ENCODE measurements at regions not wholly inside any gene's neighbourhood (a gene's known extent, or its start where the extent isn't known, plus 50 kb on each side); places are given as distances from the start of the nearest gene placed in this dataset.
"Not testable (repeated sequence)": the region's sequence is repeated elsewhere in the genome, so short reads cannot be mapped to it uniquely, and the experiment has no call there.

GRCh38 chr10:62934258-62934657 is 118.1 kb upstream of the EGR2 start:
- DNase-seq, result no peak
- no peak overlapping the region for H3K4me3 ChIP-seq
- no peaks in the 10 kb centered on the region for H3K27me3 ChIP-seq
- no peaks in the 10 kb centered on the region for H3K9me3 ChIP-seq
- H3K36me3 ChIP-seq, result no peaks in the 10 kb centered on the region
- H3K4me1 ChIP-seq, result no peaks in the 10 kb centered on the region
- TF ChIP-seq, protein P1, sequence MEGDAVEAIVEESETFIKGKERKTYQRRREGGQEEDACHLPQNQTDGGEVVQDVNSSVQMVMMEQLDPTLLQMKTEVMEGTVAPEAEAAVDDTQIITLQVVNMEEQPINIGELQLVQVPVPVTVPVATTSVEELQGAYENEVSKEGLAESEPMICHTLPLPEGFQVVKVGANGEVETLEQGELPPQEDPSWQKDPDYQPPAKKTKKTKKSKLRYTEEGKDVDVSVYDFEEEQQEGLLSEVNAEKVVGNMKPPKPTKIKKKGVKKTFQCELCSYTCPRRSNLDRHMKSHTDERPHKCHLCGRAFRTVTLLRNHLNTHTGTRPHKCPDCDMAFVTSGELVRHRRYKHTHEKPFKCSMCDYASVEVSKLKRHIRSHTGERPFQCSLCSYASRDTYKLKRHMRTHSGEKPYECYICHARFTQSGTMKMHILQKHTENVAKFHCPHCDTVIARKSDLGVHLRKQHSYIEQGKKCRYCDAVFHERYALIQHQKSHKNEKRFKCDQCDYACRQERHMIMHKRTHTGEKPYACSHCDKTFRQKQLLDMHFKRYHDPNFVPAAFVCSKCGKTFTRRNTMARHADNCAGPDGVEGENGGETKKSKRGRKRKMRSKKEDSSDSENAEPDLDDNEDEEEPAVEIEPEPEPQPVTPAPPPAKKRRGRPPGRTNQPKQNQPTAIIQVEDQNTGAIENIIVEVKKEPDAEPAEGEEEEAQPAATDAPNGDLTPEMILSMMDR (IDR thresholded peaks at IDR 0.05), result no peak
- ATAC-seq, result no peak
- intact Hi-C loops (cut with DNase I), result no loop called here
- no peak overlapping the region for H3K27ac ChIP-seq

DNA sequence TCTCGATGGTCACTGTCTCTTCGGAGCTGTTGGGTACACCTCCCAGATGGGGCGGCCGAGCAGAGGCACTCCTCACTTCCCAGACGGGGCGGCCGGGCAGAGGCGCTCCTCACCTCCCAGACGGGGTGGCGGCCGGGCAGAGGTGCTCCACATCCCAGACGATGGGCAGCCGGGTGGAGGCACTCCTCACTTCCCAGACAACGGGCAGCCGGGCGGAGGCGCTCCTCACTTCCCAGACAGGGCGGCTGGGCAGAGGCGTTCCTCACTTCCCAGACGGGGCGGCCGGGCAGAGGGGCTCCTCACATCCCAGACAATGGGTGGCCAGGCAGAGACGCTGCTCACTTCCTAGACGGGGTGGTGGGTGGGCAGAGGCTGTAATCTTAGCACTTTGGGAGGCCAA is 112.6 kb upstream of the EGR2 start:
- ATAC-seq; H3K36me3 ChIP-seq; H3K27me3 ChIP-seq; H3K4me3 ChIP-seq; H3K27ac ChIP-seq; H3K4me1 ChIP-seq; H3K9me3 ChIP-seq; intact Hi-C loops (cut with DNase I); DNase-seq: not testable (repeated sequence)

GRCh38 chr10:62926407-62926806 is 110.2 kb upstream of the EGR2 start:
- Histone ChIP-seq H3K27ac (no peak overlapping the region), H3K27me3 (no peaks in the 10 kb centered on the region), H3K36me3 (no peaks in the 10 kb centered on the region), H3K9me3 (no peaks in the 10 kb centered on the region), H3K4me1 (no peaks in the 10 kb centered on the region), H3K4me3 (no peak overlapping the region)
- TF ChIP-seq, protein P1 (IDR thresholded peaks at IDR 0.05), result no peak
- intact Hi-C loops (cut with DNase I), result no loop called here
- DNase-seq, result no peak
- ATAC-seq, result no peak

DNA sequence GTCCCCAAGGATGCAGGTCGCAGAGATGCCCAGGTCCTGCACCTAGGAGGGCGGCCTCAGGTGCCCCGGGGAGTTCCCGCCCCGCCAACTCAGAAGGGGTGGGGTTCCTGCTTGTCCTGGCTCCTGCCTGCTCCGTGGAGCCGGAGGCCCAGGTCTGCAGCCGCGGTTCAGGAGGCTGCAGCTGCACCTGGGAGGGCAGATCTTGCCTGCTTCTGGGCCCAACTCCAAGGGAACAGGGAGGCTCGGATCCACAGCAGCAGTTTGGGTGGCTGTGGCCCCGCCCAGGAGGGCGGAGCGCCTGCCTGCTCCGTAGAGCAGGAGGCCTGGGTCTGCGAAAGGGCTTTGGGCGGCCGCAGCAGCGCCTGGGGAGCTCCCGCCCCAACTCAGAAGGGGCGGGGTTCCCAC is 108.2 kb upstream of the EGR2 start:
- Histone ChIP-seq H3K4me1 (no peaks in the 10 kb centered on the region), H3K36me3 (no peaks in the 10 kb centered on the region), H3K27ac (no peak overlapping the region), H3K9me3 (no peaks in the 10 kb centered on the region), H3K4me3 (no peak overlapping the region), H3K27me3 (no peaks in the 10 kb centered on the region)
- DNase-seq, result peak in 1 of 4 donors; percentile 8
- peak; percentile 95 for ATAC-seq
- intact Hi-C loops (cut with DNase I), result no loop called here
- TF ChIP-seq, protein P1 (IDR thresholded peaks at IDR 0.05), result no peak

GRCh38 chr10:62919776-62920175 is 103.6 kb upstream of the EGR2 start:
- intact Hi-C loops (cut with DNase I), result no loop called here
- Histone ChIP-seq H3K36me3 (no peaks in the 10 kb centered on the region), H3K4me3 (no peak overlapping the region), H3K27ac (no peak overlapping the region), H3K9me3 (no peaks in the 10 kb centered on the region), H3K4me1 (no peaks in the 10 kb centered on the region), H3K27me3 (no peaks in the 10 kb centered on the region)
- no peak for DNase-seq
- ATAC-seq, result no peak
- TF ChIP-seq, protein P1 (IDR thresholded peaks at IDR 0.05), result no peak

GRCh38 chr10:62917475-62918238 is 101.5 kb upstream of the EGR2 start:
- DNase-seq (no peak), ATAC-seq (no peak)
- TF ChIP-seq, protein P1 (IDR thresholded peaks at IDR 0.05), result no peak
- intact Hi-C loops (cut with DNase I), result no loop called here
- no peak overlapping the region for H3K4me3 ChIP-seq
- H3K9me3 ChIP-seq, result no peaks in the 10 kb centered on the region
- H3K4me1 ChIP-seq, result no peaks in the 10 kb centered on the region
- H3K36me3 ChIP-seq, result no peaks in the 10 kb centered on the region
- no peaks in the 10 kb centered on the region for H3K27me3 ChIP-seq
- no peak overlapping the region for H3K27ac ChIP-seq
